ENCODE measurements at regions not wholly inside any gene's neighbourhood (a gene's known extent, or its start where the extent isn't known, plus 50 kb on each side); places are given as distances from the start of the nearest gene placed in this dataset.

GRCh38 chr18:57907550-57907949 lies 104.4 kb upstream of the ATP8B1 start:
- Histone ChIP-seq H3F3A (replicated peaks; ENCODE audit: low read depth) (no peaks in the 10 kb centered on the region), H3K4me2 (no peak overlapping the region), H3K4me3 (no peak overlapping the region), H3K36me3 (ENCODE audit: insufficient read depth) (no peaks in the 10 kb centered on the region), H3K4me1 (ENCODE audit: insufficient read depth) (peaks cover 10% of the 10 kb centered on the region), H4K20me1 (replicated peaks; ENCODE audit: insufficient read depth) (no peaks in the 10 kb centered on the region; the same call in 1 of the 2 replicates), H3K79me2 (replicated peaks; ENCODE audit: insufficient read depth) (no peaks in the 10 kb centered on the region), H3K27me3 (ENCODE audit: insufficient read depth) (no peaks in the 10 kb centered on the region), H3K27ac (ENCODE audit: low read depth) (no peak overlapping the region), H2AFZ (peak overlapping the region; percentile 74; the same call in 1 of the 2 replicates), H3K9me2 (ENCODE audit: insufficient read depth) (no peaks in the 10 kb centered on the region)
- H3K27ac Mint-ChIP-seq = no peak overlapping the region
- H3K9me3 Mint-ChIP-seq = no peaks in the 10 kb centered on the region
- H3K4me1 Mint-ChIP-seq = peaks cover 15% of the 10 kb centered on the region
- ATAC-seq (peak; percentile 17; the same call in 2 of the 3 replicates), DNase-seq (ENCODE audit: low spot score) (peak; percentile 14)
- no peaks in the 10 kb centered on the region for H3K36me3 Mint-ChIP-seq (ENCODE audit: low read depth)
- TF ChIP-seq, protein P1, sequence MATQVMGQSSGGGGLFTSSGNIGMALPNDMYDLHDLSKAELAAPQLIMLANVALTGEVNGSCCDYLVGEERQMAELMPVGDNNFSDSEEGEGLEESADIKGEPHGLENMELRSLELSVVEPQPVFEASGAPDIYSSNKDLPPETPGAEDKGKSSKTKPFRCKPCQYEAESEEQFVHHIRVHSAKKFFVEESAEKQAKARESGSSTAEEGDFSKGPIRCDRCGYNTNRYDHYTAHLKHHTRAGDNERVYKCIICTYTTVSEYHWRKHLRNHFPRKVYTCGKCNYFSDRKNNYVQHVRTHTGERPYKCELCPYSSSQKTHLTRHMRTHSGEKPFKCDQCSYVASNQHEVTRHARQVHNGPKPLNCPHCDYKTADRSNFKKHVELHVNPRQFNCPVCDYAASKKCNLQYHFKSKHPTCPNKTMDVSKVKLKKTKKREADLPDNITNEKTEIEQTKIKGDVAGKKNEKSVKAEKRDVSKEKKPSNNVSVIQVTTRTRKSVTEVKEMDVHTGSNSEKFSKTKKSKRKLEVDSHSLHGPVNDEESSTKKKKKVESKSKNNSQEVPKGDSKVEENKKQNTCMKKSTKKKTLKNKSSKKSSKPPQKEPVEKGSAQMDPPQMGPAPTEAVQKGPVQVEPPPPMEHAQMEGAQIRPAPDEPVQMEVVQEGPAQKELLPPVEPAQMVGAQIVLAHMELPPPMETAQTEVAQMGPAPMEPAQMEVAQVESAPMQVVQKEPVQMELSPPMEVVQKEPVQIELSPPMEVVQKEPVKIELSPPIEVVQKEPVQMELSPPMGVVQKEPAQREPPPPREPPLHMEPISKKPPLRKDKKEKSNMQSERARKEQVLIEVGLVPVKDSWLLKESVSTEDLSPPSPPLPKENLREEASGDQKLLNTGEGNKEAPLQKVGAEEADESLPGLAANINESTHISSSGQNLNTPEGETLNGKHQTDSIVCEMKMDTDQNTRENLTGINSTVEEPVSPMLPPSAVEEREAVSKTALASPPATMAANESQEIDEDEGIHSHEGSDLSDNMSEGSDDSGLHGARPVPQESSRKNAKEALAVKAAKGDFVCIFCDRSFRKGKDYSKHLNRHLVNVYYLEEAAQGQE (IDR thresholded peaks at IDR 0.05; ENCODE audit: unreplicated experiment) = no peak
- TF ChIP-seq, protein P2, sequence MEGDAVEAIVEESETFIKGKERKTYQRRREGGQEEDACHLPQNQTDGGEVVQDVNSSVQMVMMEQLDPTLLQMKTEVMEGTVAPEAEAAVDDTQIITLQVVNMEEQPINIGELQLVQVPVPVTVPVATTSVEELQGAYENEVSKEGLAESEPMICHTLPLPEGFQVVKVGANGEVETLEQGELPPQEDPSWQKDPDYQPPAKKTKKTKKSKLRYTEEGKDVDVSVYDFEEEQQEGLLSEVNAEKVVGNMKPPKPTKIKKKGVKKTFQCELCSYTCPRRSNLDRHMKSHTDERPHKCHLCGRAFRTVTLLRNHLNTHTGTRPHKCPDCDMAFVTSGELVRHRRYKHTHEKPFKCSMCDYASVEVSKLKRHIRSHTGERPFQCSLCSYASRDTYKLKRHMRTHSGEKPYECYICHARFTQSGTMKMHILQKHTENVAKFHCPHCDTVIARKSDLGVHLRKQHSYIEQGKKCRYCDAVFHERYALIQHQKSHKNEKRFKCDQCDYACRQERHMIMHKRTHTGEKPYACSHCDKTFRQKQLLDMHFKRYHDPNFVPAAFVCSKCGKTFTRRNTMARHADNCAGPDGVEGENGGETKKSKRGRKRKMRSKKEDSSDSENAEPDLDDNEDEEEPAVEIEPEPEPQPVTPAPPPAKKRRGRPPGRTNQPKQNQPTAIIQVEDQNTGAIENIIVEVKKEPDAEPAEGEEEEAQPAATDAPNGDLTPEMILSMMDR (conservative IDR thresholded peaks at IDR 0.05; ENCODE audit: low read depth in 2 of 2) = no peak
- H3K27me3 Mint-ChIP-seq (ENCODE audit: insufficient read depth, low read depth, poor library complexity) = peaks cover 4% of the 10 kb centered on the region
- no peak overlapping the region for H3K4me3 Mint-ChIP-seq

- H3K36me3 Mint-ChIP-seq (ENCODE audit: low read depth) = no peaks in the 10 kb centered on the region
- no peaks in the 10 kb centered on the region for H3K36me3 ChIP-seq (ENCODE audit: insufficient read depth)
- ATAC-seq (peak; percentile 80), DNase-seq (ENCODE audit: low spot score) (peak; percentile 38)
- H3K27me3 ChIP-seq (ENCODE audit: insufficient read depth) = no peaks in the 10 kb centered on the region
- no peak overlapping the region for H3K4me3 Mint-ChIP-seq
- no peak overlapping the region for H3K4me2 ChIP-seq
- H2AFZ ChIP-seq = peak overlapping the region; percentile 74
- no peaks in the 10 kb centered on the region for H3K79me2 ChIP-seq (replicated peaks; ENCODE audit: insufficient read depth)
- no peaks in the 10 kb centered on the region; the same call in 1 of the 2 replicates for H4K20me1 ChIP-seq (replicated peaks; ENCODE audit: insufficient read depth)
- H3F3A ChIP-seq (replicated peaks; ENCODE audit: low read depth) = no peaks in the 10 kb centered on the region
- H3K9me3 Mint-ChIP-seq = no peaks in the 10 kb centered on the region
- no peaks in the 10 kb centered on the region for H3K9me2 ChIP-seq (ENCODE audit: insufficient read depth)
- no peak overlapping the region for H3K27ac Mint-ChIP-seq
- peaks cover 15% of the 10 kb centered on the region for H3K4me1 Mint-ChIP-seq
- H3K27me3 Mint-ChIP-seq (ENCODE audit: insufficient read depth, low read depth, poor library complexity) = peaks cover 4% of the 10 kb centered on the region
- no peak overlapping the region for H3K4me3 ChIP-seq
- H3K4me1 ChIP-seq (ENCODE audit: insufficient read depth) = peaks cover 10% of the 10 kb centered on the region
- no peak overlapping the region for H3K27ac ChIP-seq (ENCODE audit: low read depth)
- TF ChIP-seq POLR2AphosphoS5 (IDR thresholded peaks at IDR 0.05; ENCODE audit: low read depth) (no peak), EZH2phosphoT487 (IDR thresholded peaks at IDR 0.05; ENCODE audit: unreplicated experiment) (no peak), STAT1 (IDR thresholded peaks at IDR 0.05; ENCODE audit: unreplicated experiment) (no peak)
- TF ChIP-seq, protein P3, sequence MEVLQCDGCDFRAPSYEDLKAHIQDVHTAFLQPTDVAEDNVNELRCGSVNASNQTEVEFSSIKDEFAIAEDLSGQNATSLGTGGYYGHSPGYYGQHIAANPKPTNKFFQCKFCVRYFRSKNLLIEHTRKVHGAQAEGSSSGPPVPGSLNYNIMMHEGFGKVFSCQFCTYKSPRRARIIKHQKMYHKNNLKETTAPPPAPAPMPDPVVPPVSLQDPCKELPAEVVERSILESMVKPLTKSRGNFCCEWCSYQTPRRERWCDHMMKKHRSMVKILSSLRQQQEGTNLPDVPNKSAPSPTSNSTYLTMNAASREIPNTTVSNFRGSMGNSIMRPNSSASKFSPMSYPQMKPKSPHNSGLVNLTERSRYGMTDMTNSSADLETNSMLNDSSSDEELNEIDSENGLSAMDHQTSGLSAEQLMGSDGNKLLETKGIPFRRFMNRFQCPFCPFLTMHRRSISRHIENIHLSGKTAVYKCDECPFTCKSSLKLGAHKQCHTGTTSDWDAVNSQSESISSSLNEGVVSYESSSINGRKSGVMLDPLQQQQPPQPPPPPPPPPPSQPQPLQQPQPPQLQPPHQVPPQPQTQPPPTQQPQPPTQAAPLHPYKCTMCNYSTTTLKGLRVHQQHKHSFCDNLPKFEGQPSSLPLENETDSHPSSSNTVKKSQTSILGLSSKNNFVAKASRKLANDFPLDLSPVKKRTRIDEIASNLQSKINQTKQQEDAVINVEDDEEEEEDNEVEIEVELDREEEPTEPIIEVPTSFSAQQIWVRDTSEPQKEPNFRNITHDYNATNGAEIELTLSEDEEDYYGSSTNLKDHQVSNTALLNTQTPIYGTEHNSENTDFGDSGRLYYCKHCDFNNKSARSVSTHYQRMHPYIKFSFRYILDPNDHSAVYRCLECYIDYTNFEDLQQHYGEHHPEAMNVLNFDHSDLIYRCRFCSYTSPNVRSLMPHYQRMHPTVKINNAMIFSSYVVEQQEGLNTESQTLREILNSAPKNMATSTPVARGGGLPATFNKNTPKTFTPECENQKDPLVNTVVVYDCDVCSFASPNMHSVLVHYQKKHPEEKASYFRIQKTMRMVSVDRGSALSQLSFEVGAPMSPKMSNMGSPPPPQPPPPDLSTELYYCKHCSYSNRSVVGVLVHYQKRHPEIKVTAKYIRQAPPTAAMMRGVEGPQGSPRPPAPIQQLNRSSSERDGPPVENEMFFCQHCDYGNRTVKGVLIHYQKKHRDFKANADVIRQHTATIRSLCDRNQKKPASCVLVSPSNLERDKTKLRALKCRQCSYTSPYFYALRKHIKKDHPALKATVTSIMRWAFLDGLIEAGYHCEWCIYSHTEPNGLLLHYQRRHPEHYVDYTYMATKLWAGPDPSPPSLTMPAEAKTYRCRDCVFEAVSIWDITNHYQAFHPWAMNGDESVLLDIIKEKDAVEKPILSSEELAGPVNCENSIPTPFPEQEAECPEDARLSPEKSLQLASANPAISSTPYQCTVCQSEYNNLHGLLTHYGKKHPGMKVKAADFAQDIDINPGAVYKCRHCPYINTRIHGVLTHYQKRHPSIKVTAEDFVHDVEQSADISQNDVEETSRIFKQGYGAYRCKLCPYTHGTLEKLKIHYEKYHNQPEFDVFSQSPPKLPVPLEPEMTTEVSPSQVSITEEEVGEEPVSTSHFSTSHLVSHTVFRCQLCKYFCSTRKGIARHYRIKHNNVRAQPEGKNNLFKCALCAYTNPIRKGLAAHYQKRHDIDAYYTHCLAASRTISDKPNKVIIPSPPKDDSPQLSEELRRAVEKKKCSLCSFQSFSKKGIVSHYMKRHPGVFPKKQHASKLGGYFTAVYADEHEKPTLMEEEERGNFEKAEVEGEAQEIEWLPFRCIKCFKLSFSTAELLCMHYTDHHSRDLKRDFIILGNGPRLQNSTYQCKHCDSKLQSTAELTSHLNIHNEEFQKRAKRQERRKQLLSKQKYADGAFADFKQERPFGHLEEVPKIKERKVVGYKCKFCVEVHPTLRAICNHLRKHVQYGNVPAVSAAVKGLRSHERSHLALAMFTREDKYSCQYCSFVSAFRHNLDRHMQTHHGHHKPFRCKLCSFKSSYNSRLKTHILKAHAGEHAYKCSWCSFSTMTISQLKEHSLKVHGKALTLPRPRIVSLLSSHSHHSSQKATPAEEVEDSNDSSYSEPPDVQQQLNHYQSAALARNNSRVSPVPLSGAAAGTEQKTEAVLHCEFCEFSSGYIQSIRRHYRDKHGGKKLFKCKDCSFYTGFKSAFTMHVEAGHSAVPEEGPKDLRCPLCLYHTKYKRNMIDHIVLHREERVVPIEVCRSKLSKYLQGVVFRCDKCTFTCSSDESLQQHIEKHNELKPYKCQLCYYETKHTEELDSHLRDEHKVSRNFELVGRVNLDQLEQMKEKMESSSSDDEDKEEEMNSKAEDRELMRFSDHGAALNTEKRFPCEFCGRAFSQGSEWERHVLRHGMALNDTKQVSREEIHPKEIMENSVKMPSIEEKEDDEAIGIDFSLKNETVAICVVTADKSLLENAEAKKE (CRISPR knock-in tag; IDR thresholded peaks at IDR 0.05) = 0 out of 2 replicates have a peak, but pooled peaks have one; percentile 10
- TF ChIP-seq, protein P1 (IDR thresholded peaks at IDR 0.05; ENCODE audit: unreplicated experiment) = no peak
Measured at GRCh38 chr18:57906852-57907251, 103.7 kb upstream of the ATP8B1 start.
